SH-SY5Y (cell line): ENCODE measurements at regions not wholly inside any gene's neighbourhood (a gene's known extent, or its start where the extent isn't known, plus 50 kb on each side); places are given as distances from the start of the nearest gene placed in this dataset.

Source experiments
- GATA2 ChIP-seq: IDR thresholded peaks from 2 replicates; pipeline ENCODE4 v1.6.1; 2011; ENCODE audit warnings: mild to moderate bottlenecking, low read depth, low read length
- GATA3 ChIP-seq: IDR thresholded peaks from 2 replicates; pipeline ENCODE4 v1.6.1; 2011; ENCODE audit warnings: low read depth, mild to moderate bottlenecking, low read length, moderate library complexity

GRCh38 chrX:9337046-9337445 lies 127.8 kb upstream of the TBL1X start:
- TF ChIP-seq GATA2: no peak
- TF ChIP-seq GATA3: no peak
